HCT116 (cell line): ENCODE measurements at regions not wholly inside any gene's neighbourhood (a gene's known extent, or its start where the extent isn't known, plus 50 kb on each side); places are given as distances from the start of the nearest gene placed in this dataset.

Source experiments
- ATAC-seq: fragments of 200-7000 bp; cut with Tn5 transposase; 2 replicates; pipeline ENCODE4 v1.9.1; 2020; ENCODE audit warnings: mild to moderate bottlenecking, moderate library complexity
- BruUV-seq: library from RNA; stranded (reverse); fragments of 400-500 nt; replicated peaks from 2 replicates; lab custom pipeline; 2021; lab: Mats Ljungman, UMichigan
- CTCF ChIA-PET: fragments of 300-600 bp; sonication (Branson Sonifier 250); formaldehyde crosslinking; loops from one replicate; lab custom pipeline; 2021; ENCODE audit warnings: antibody characterized with exemption; lab: Charles Lee
- POLR2A ChIA-PET: fragments of 300-600, 350-600 bp; sonication (Branson Sonifier 250); formaldehyde crosslinking; loops from one replicate; lab custom pipeline; 2021; ENCODE audit warnings: antibody characterized with exemption; lab: Charles Lee
- RAD21 ChIA-PET, 2 experiments: fragments of 300-600 bp; sonication (Branson Sonifier 250); formaldehyde crosslinking; loops; one replicate each; lab custom pipeline; 2023; ENCODE audit warnings: low total read pairs in 2 of 2; ENCODE audit not compliant: uncharacterized antibody in 2 of 2, unreplicated experiment in 2 of 2, low non-redundant PET in 1 of 2; lab: Charles Lee
- DNase-seq: peaks from one replicate; pipeline ENCODE4 v3.0.0-alpha.2; 2010; ENCODE audit warnings: low read depth, low spot score
- H2AFZ ChIP-seq: fragments of 200-600 bp; shearing (Covaris generic), sonication (generic); 2 replicates; pipeline ENCODE4 v1.6.1; 2017; ENCODE audit warnings: low read depth, mixed run types, mixed read lengths, antibody characterized with exemption, low read length; ENCODE audit not compliant: poor library complexity, severe bottlenecking
- H3K27ac ChIP-seq: 2 replicates; pipeline ENCODE4 v1.5.1; 2012; ENCODE audit warnings: low read depth, low read length
- H3K27me3 ChIP-seq: fragments of 200-600 bp; sonication (generic); 2 replicates; pipeline ENCODE4 v1.6.1; 2016; ENCODE audit warnings: mixed run types, low read length, mixed read lengths; ENCODE audit not compliant: insufficient read depth
- H3K36me3 ChIP-seq, 2 experiments: fragments of 200-500 bp in 1 of 2; fragments of 200-600 bp in 1 of 2; sonication (Bioruptor generic) in 1 of 2; sonication (generic) in 1 of 2; 2 replicates each; pipeline versions ENCODE4 v1.5.1 to v1.6.1; 2014 to 2016; ENCODE audit warnings: low read length in 2 of 2, inconsistent platforms in 1 of 2, mixed read lengths in 1 of 2, mixed run types in 1 of 2; ENCODE audit not compliant: insufficient read depth in 2 of 2, control insufficient read depth in 1 of 2
- H3K4me1 ChIP-seq, 2 experiments: fragments of 200-600 bp in 1 of 2; sonication (generic) in 1 of 2; 2 replicates each; pipeline versions ENCODE4 v1.5.1 to v1.6.1; 2012 to 2017; ENCODE audit warnings: low read length in 2 of 2, inconsistent platforms in 1 of 2, mild to moderate bottlenecking in 1 of 2, mixed read lengths in 1 of 2, mixed run types in 1 of 2, moderate library complexity in 1 of 2; ENCODE audit not compliant: insufficient read depth in 2 of 2, control insufficient read depth in 1 of 2
- H3K4me2 ChIP-seq: fragments of 200-600 bp; sonication (generic); 2 replicates; pipeline ENCODE4 v1.6.1; 2017; ENCODE audit warnings: mixed run types, low read length, mixed read lengths
- H3K4me3 ChIP-seq, 2 experiments: fragments of 200-600 bp in 1 of 2; sonication (generic) in 1 of 2; replicated peaks in 1 of 2; 2 replicates each; pipeline ENCODE4 v1.5.1; 2011 to 2016; ENCODE audit warnings: low read length in 2 of 2, control low read depth in 1 of 2, low read depth in 1 of 2, mild to moderate bottlenecking in 1 of 2, mixed read lengths in 1 of 2, mixed run types in 1 of 2
- H3K79me2 ChIP-seq: fragments of 200-600 bp; sonication (generic); 2 replicates; pipeline ENCODE4 v1.6.1; 2017; ENCODE audit warnings: mild to moderate bottlenecking, mixed run types, low read length, moderate library complexity, mixed read lengths; ENCODE audit not compliant: insufficient read depth
- H3K9ac ChIP-seq: fragments of 200-600 bp; sonication (generic); 2 replicates; pipeline ENCODE4 v1.6.1; 2016; ENCODE audit warnings: low read length, mixed read lengths
- H3K9me2 ChIP-seq: fragments of 200-600 bp; sonication (generic), shearing (Covaris generic); 2 replicates; pipeline ENCODE4 v1.6.1; 2017; ENCODE audit warnings: mixed run types, mild to moderate bottlenecking, moderate library complexity; ENCODE audit not compliant: insufficient read depth
- H3K9me3 ChIP-seq, 2 experiments: fragments of 200-500 bp in 1 of 2; fragments of 200-600 bp in 1 of 2; sonication (Bioruptor generic) in 1 of 2; sonication (generic) in 1 of 2; 2 replicates each; pipeline ENCODE4 v1.6.1; 2014 to 2017; ENCODE audit warnings: low read length in 2 of 2, mixed read lengths in 2 of 2, inconsistent platforms in 1 of 2, low read depth in 1 of 2, mild to moderate bottlenecking in 1 of 2, mixed run types in 1 of 2, moderate library complexity in 1 of 2; ENCODE audit not compliant: control insufficient read depth in 1 of 2, insufficient read depth in 1 of 2
- H4K20me1 ChIP-seq: fragments of 200-600 bp; sonication (generic), shearing (Covaris generic); 2 replicates; pipeline ENCODE4 v1.6.1; 2017; ENCODE audit warnings: mixed run types, mild to moderate bottlenecking, moderate library complexity; ENCODE audit not compliant: insufficient read depth
- CBX3 ChIP-seq: IDR thresholded peaks from 2 replicates; pipeline ENCODE4 v1.6.1; 2012; ENCODE audit warnings: low read depth
- FOSL1 ChIP-seq: IDR thresholded peaks from 2 replicates; pipeline ENCODE4 v1.6.1; 2012; ENCODE audit warnings: low read depth
- MAX ChIP-seq: IDR thresholded peaks from 2 replicates; pipeline ENCODE4 v1.6.1; 2012
- POLR2A ChIP-seq: IDR thresholded peaks from 2 replicates; pipeline ENCODE4 v1.7.0; 2011; ENCODE audit warnings: borderline replicate concordance; ENCODE audit not compliant: insufficient read depth, insufficient read length; ENCODE audit errors: extremely low read depth
- POLR2AphosphoS5 ChIP-seq: IDR thresholded peaks from 2 replicates; pipeline ENCODE4 v1.6.1; 2011; ENCODE audit warnings: mild to moderate bottlenecking, low read depth, low read length, moderate library complexity
- ZBTB33 ChIP-seq: IDR thresholded peaks from 2 replicates; pipeline ENCODE4 v1.6.1; 2011; ENCODE audit warnings: mild to moderate bottlenecking, low read length, moderate library complexity; ENCODE audit not compliant: insufficient replicate concordance; ENCODE audit errors: extremely low read depth
- ZNF274 ChIP-seq: fragments of 200-500 bp; sonication (Bioruptor generic); IDR thresholded peaks from 2 replicates; pipeline ENCODE4 v1.6.1; 2014; ENCODE audit warnings: mild to moderate bottlenecking, low read depth, low read length, inconsistent platforms
- intact Hi-C: fragments of 100-400 bp; cut with micrococcal nuclease; formaldehyde crosslinking; loops from 2 replicates; pipeline ENCODE4 v1.10.0; 2022

- BruUV-seq, result no TSS peak
- peaks cover 83 to 99% of the 10 kb centered on the region in 2 experiments for H3K4me1 ChIP-seq
- ChIA-PET RAD21 (no interaction called here), CTCF (no interaction called here), POLR2A (interaction anchor here (1.2 to 13.3 kb wide), 7 partner anchors 11 to 97 kb away, joined by 3 to 145 read pairs (median 5); no protein-coding TSS in a partner anchor)
- no peaks in the 10 kb centered on the region for H3K27me3 ChIP-seq
- no peaks in the 10 kb centered on the region for H3K9me3 ChIP-seq
- no peaks in the 10 kb centered on the region; a peak in 1 of 4 replicates for H3K36me3 ChIP-seq
- H3K9me2 ChIP-seq, result no peaks in the 10 kb centered on the region
- H3K4me3 ChIP-seq, result no peak overlapping the region
- TF ChIP-seq CBX3 (no peak), ZNF274 (no peak), ZBTB33 (no peak)
- peaks cover 22% of the 10 kb centered on the region for H3K79me2 ChIP-seq
- intact Hi-C loops, result no loop called here
- H4K20me1 ChIP-seq, result no peaks in the 10 kb centered on the region
- H3K27ac ChIP-seq, result peak overlapping the region; percentile 94
- ATAC-seq (no peak), DNase-seq (no peak)
- H2AFZ ChIP-seq, result no peak overlapping the region
- no peak overlapping the region; the same call in 1 of the 2 replicates for H3K4me2 ChIP-seq
- H3K9ac ChIP-seq, result peak overlapping the region; percentile 64
Measured at GRCh38 chr4:74630551-74630950, 163.8 kb downstream of the BTC start.

GRCh38 chr4:74631338-74631737, 163.0 kb downstream of the BTC start:
- POLR2A ChIA-PET, result interaction anchor here (0.8 to 2.5 kb wide), 16 partner anchors 8 to 442 kb away, joined by 3 to 13 read pairs (median 5); partner anchors contain the start of gene AREG
- H3K4me1 ChIP-seq, result peaks cover 83 to 99% of the 10 kb centered on the region in 2 experiments

More at GRCh38 chr4:74631338-74631737, 163.0 kb downstream of the BTC start:
- ATAC-seq (no peak), DNase-seq (no peak)
- Histone ChIP-seq H3K9ac (peak overlapping the region; percentile 64), H3K36me3 (no peaks in the 10 kb centered on the region; a peak in 1 of 4 replicates), H4K20me1 (no peaks in the 10 kb centered on the region), H3K27ac (peak overlapping the region; percentile 94), H3K79me2 (peaks cover 22% of the 10 kb centered on the region), H3K4me2 (peak overlapping the region; percentile 66), H3K4me3 (no peak overlapping the region), H3K9me2 (no peaks in the 10 kb centered on the region), H3K9me3 (no peaks in the 10 kb centered on the region), H2AFZ (no peak overlapping the region), H3K27me3 (no peaks in the 10 kb centered on the region)
- no TSS peak for BruUV-seq
- intact Hi-C loops, result no loop called here
- TF ChIP-seq CBX3, result no peak
- TF ChIP-seq MAX, result no peak
- TF ChIP-seq POLR2AphosphoS5, result peak; percentile 71
- no peak for TF ChIP-seq POLR2A
- no peak for TF ChIP-seq FOSL1
- ChIA-PET CTCF (interaction anchor here (1.0 kb wide), 1 partner anchor 9 kb away, joined by 5 read pairs; no protein-coding TSS in a partner anchor), RAD21 (interaction anchor here in 1 of 2 experiments (0.6 kb wide), 1 partner anchor 97 kb away, joined by 3 read pairs; no protein-coding TSS in a partner anchor)
